ENCODE measurements at regions not wholly inside any gene's neighbourhood (a gene's known extent, or its start where the extent isn't known, plus 50 kb on each side); places are given as distances from the start of the nearest gene placed in this dataset.

DNA sequence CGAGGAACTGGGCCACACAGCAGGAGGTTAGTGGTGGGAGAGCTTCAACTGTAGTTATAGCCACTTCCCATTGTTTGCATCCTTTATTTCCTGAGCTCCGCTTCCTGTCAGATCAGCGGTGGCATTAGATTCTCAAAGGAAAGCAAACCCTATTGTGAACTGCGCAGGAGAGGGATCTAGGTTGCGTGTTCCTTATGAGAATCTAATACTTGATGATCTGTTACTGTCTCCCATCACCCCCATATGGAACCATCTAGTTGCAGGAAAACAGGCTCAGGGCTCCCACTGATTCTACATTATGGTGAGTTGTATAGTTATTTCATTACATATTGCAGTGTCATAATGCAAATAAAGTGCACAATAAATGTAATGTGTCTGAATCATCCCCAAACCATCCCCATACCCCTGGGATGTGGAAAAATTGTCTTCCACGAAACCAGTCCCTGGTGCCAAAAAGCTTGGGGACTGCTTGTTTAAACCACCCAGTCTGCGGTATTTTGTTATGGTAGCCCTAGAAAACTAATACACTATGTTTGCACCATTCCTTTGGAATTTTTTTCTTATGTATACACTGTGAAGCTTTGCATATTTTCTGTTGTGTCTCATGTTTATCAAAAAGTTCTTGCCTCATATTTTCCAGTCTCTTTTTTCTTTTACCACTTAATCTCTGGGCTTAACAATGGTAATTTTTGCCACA is 136.6 kb upstream of the IVNS1ABP start:
- Histone ChIP-seq H3K9me3 (ENCODE audit: low read depth, low read length) (no peaks in the 10 kb centered on the region), H3K36me3 (ENCODE audit: insufficient read depth, low read length) (no peaks in the 10 kb centered on the region), H3K27ac (0 out of 2 replicates have a peak overlapping the region, but pooled peaks have one; percentile 38), H3K4me3 (no peak overlapping the region), H3K9ac (ENCODE audit: insufficient read length) (no peak overlapping the region)
- TF ChIP-seq POLR2AphosphoS5 (IDR thresholded peaks at IDR 0.05; ENCODE audit: borderline replicate concordance, low read depth, low read length) (no peak), FOXP2 (optimal IDR thresholded peaks at IDR 0.05; ENCODE audit: control extremely low read depth, extremely low read length, insufficient read depth) (no peak), EZH2 (IDR thresholded peaks at IDR 0.05) (no peak)
- DNase-seq (ENCODE audit: low read depth, low spot score): no peak

DNA sequence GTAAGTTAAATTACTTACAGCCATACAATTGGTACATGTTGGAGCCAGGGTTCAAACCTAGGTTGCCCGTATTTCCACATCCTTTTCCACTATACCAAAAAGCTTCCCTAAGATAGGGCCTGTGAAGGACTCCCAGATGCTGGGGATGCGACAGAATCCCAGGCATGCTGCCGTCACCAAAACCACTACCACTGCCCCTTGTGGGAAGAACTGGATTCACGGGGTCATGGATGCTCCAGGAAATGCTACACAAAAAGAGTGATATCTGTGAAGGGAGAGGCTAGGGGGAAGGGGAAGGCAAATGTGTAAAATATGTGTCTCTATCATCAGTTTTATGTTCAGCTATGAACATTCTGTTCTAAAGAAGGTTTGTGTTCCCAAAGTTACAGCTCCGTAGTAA is 133.9 kb upstream of the IVNS1ABP start:
- no peak for DNase-seq (ENCODE audit: low read depth, low spot score)
- TF ChIP-seq FOXP2 (optimal IDR thresholded peaks at IDR 0.05; ENCODE audit: control extremely low read depth, extremely low read length, insufficient read depth) (no peak), POLR2AphosphoS5 (IDR thresholded peaks at IDR 0.05; ENCODE audit: borderline replicate concordance, low read depth, low read length) (no peak), EZH2 (IDR thresholded peaks at IDR 0.05) (no peak)

DNA sequence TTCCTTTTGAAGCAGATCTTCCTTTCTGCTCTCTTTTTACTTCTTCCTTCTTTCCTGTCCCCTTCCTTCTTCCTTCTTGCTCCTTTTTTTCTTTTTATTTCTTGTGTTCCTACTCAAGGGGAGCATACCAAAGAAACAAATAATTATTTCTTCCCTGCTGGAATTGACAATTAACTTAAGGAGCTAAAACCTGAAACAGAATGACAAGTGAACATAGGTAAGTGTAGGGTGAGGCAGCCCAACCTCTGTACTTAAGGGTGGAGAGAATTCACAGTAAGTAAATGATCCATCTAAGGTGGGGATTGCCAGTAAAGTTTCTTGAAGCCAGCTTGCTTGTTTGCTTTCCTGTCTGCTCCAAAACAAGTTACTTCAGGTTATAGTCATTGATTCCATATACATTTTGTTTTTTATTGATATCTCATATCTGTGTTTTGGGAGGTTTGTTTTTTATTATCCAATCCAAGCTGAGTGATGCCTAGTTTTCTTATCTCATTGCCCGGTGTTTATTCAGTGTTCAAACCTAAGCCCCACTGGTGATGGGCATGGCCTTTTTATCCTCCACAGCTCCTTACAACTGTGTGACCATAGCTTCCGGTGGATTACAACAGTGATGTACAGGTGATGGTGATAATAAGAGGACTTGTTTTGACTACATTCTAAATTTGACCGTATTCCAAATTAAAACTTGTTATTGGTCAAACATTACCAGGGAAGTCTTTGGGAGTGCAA is 133.2 kb upstream of the IVNS1ABP start:
- Histone ChIP-seq H3K36me3 (ENCODE audit: insufficient read depth, low read length) (no peaks in the 10 kb centered on the region), H3K9me3 (ENCODE audit: low read depth, low read length) (no peaks in the 10 kb centered on the region), H3K27ac (no peak overlapping the region), H3K9ac (ENCODE audit: insufficient read length) (no peak overlapping the region), H3K4me3 (no peak overlapping the region)
- TF ChIP-seq EZH2 (IDR thresholded peaks at IDR 0.05) (no peak), POLR2AphosphoS5 (IDR thresholded peaks at IDR 0.05; ENCODE audit: borderline replicate concordance, low read depth, low read length) (no peak), FOXP2 (optimal IDR thresholded peaks at IDR 0.05; ENCODE audit: control extremely low read depth, extremely low read length, insufficient read depth) (no peak)
- DNase-seq (ENCODE audit: low read depth, low spot score): no peak

More for the DNA sequence above, 133.9 kb upstream of the IVNS1ABP start:
- Histone ChIP-seq H3K4me3 (no peak overlapping the region), H3K9ac (ENCODE audit: insufficient read length) (no peak overlapping the region), H3K36me3 (ENCODE audit: insufficient read depth, low read length) (no peaks in the 10 kb centered on the region), H3K9me3 (ENCODE audit: low read depth, low read length) (no peaks in the 10 kb centered on the region), H3K27ac (no peak overlapping the region)

DNA sequence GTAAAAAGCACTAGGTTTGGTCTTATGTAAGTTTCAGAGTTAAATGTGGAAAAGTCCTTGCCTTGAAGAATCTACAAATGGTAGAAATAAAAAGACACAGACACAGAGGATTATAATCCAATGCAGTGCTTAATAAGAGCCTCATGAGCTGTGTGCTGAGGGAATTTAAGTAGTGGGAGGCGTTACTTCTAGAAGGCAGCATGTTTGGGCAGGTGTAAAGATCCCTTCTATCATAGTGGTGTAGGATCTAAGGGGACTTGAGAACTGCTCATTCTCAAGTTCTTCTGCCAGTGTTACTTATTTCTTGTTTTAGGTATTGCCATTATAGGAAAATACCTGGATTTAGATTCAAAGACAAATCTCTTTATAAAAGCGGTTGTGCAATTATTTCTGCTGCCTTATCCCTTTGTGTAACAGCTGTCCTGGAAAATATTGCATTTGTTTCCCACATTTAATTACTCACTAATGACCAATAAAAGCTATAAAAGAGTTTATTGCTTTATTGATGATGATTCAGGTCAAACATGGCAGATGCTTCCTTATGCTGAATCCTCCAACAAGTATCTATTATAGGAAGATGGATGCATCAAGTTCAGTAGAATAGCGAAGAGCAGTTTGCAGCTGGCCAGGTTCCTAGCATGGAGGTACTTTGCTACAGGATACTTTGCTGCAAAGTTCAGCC is 132.5 kb upstream of the IVNS1ABP start:
- TF ChIP-seq POLR2AphosphoS5 (IDR thresholded peaks at IDR 0.05; ENCODE audit: borderline replicate concordance, low read depth, low read length) (no peak), EZH2 (IDR thresholded peaks at IDR 0.05) (no peak)
- H3K9me3 ChIP-seq (ENCODE audit: low read depth, low read length): no peaks in the 10 kb centered on the region
- no peak overlapping the region for H3K9ac ChIP-seq (ENCODE audit: insufficient read length)
- H3K27ac ChIP-seq: 0 out of 2 replicates have a peak overlapping the region, but pooled peaks have one; percentile 57
- no peak for DNase-seq (ENCODE audit: low read depth, low spot score)
- H3K36me3 ChIP-seq (ENCODE audit: insufficient read depth, low read length): no peaks in the 10 kb centered on the region
- no peak overlapping the region for H3K4me3 ChIP-seq

DNA sequence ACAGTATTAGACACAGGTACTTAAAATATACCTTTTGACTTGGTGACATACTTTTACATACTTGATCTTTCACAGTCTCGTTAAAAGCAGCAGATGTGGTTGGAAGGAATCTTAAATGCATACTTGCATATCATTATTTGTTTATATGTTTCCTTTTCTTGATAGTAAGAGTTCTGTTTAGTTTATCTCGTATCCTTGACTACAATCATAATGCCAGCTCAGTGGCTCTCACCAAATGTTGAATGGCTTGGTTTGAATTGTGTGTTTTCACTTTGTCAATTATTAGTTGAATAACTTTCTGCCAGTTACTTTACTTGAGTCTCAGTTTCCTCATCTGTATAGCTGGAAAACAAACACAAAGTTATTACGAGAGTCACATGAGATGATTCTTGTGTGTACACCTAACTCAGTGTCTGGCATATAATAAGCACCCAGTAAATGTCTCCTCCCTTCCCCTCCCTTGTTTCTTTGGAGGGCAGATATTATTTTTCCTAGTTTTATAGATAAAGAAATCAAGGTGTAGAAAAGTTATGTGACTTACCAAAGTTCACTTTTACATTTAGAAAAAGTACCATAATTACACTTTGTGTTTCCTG is 131.6 kb upstream of the IVNS1ABP start:
- Histone ChIP-seq H3K9ac (ENCODE audit: insufficient read length) (no peak overlapping the region), H3K9me3 (ENCODE audit: low read depth, low read length) (no peaks in the 10 kb centered on the region), H3K27ac (peak overlapping the region; percentile 57; the same call in 1 of the 2 replicates), H3K36me3 (ENCODE audit: insufficient read depth, low read length) (no peaks in the 10 kb centered on the region), H3K4me3 (no peak overlapping the region; the same call in 1 of the 2 replicates)
- no peak for TF ChIP-seq EZH2 (IDR thresholded peaks at IDR 0.05)
- no peak; the same call in 1 of the 2 replicates for TF ChIP-seq POLR2AphosphoS5 (IDR thresholded peaks at IDR 0.05; ENCODE audit: borderline replicate concordance, low read depth, low read length)
- no peak for TF ChIP-seq FOXP2 (optimal IDR thresholded peaks at IDR 0.05; ENCODE audit: control extremely low read depth, extremely low read length, insufficient read depth)
- DNase-seq (ENCODE audit: low read depth, low spot score): peak; percentile 56

DNA sequence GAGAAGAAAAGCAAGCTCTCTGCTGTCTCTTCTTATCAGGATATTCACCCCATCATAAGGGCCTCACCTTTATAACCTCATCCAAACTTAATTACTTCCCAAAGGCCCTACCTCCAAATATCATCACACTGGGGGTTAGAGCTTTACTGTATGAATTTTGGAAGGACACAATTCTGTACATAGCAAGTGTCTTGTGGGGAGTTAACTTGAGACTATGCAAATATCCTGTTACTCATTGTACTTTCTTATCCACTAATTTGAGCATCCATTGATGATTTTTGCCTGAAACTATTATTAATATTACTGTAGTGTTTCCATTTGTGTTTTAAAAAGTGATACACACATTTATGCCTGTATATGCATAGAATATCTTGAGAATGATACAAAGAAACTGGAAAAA is 129.1 kb upstream of the IVNS1ABP start:
- H3K9ac ChIP-seq (ENCODE audit: insufficient read length): no peak overlapping the region
- no peak overlapping the region for H3K27ac ChIP-seq
- TF ChIP-seq EZH2 (IDR thresholded peaks at IDR 0.05) (no peak), POLR2AphosphoS5 (IDR thresholded peaks at IDR 0.05; ENCODE audit: borderline replicate concordance, low read depth, low read length) (no peak), FOXP2 (optimal IDR thresholded peaks at IDR 0.05; ENCODE audit: control extremely low read depth, extremely low read length, insufficient read depth) (no peak)

DNA sequence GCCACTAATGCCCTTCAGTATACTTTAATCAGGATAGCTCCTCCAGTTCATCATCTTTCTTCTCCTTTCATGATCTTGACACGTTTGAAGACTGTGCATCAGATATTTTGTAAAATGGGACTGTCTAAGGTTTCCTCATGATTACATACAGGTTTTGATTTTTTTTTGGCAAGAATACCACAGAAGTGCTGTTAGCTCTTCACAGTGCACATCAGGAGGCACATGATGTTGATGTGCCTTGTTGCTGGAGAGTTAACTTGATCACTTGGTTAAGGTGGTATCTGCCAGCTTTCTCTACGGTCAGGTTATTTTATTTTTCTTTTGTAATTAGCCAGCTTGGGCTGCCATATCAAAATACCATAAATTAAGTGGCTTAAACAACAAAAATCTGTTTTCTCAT is 128.6 kb upstream of the IVNS1ABP start:
- Histone ChIP-seq H3K36me3 (ENCODE audit: insufficient read depth, low read length) (no peaks in the 10 kb centered on the region), H3K9me3 (ENCODE audit: low read depth, low read length) (no peaks in the 10 kb centered on the region), H3K4me3 (no peak overlapping the region), H3K9ac (ENCODE audit: insufficient read length) (no peak overlapping the region), H3K27ac (no peak overlapping the region)
- TF ChIP-seq POLR2AphosphoS5 (IDR thresholded peaks at IDR 0.05; ENCODE audit: borderline replicate concordance, low read depth, low read length) (no peak), FOXP2 (optimal IDR thresholded peaks at IDR 0.05; ENCODE audit: control extremely low read depth, extremely low read length, insufficient read depth) (no peak), EZH2 (IDR thresholded peaks at IDR 0.05) (no peak)
- DNase-seq (ENCODE audit: low read depth, low spot score): no peak

More for the DNA sequence above, 129.1 kb upstream of the IVNS1ABP start:
- no peak for DNase-seq (ENCODE audit: low read depth, low spot score)
- H3K4me3 ChIP-seq: no peak overlapping the region
- no peaks in the 10 kb centered on the region for H3K36me3 ChIP-seq (ENCODE audit: insufficient read depth, low read length)
- H3K9me3 ChIP-seq (ENCODE audit: low read depth, low read length): no peaks in the 10 kb centered on the region

DNA sequence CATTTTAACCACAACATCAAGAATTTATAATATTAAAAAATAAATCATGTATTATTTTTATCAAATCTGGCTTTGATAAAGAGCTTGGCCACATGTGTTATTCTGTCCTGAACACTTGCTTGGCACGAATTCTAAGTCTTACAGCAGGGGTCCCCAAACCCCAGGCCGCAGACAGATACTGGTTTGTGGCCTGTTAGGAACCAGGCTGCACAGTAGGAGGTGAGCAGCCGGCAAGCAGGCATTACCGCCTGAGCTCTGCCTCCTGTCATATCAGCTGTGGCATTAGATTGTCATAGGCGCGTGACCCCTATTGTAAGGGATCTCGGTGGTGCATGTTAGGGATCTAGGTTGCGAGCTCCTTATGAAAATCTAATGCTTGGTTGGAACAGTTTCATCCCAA is 127.6 kb upstream of the IVNS1ABP start:
- H3K9ac ChIP-seq (ENCODE audit: insufficient read length): no peak overlapping the region
- peak overlapping the region; percentile 65; the same call in 1 of the 2 replicates for H3K27ac ChIP-seq
- no peak for TF ChIP-seq POLR2AphosphoS5 (IDR thresholded peaks at IDR 0.05; ENCODE audit: borderline replicate concordance, low read depth, low read length)
- no peak for TF ChIP-seq FOXP2 (optimal IDR thresholded peaks at IDR 0.05; ENCODE audit: control extremely low read depth, extremely low read length, insufficient read depth)
- TF ChIP-seq EZH2 (IDR thresholded peaks at IDR 0.05): no peak
- DNase-seq (ENCODE audit: low read depth, low spot score): no peak
- H3K9me3 ChIP-seq (ENCODE audit: low read depth, low read length): no peaks in the 10 kb centered on the region
- 0 out of 2 replicates have a peak overlapping the region, but pooled peaks have one; percentile 8 for H3K4me3 ChIP-seq
- H3K36me3 ChIP-seq (ENCODE audit: insufficient read depth, low read length): no peaks in the 10 kb centered on the region

Measured in SK-N-MC (cell line).